GM19351 (cell line): ENCODE measurements at regions not wholly inside any gene's neighbourhood (a gene's known extent, or its start where the extent isn't known, plus 50 kb on each side); places are given as distances from the start of the nearest gene placed in this dataset.

Source experiments
- ATAC-seq: cut with Tn5 transposase; IDR thresholded peaks from one replicate; pipeline ENCODE4 v1.9.1; 2021; ENCODE audit warnings: mild to moderate bottlenecking, moderate library complexity; ENCODE audit not compliant: unreplicated experiment

DNA sequence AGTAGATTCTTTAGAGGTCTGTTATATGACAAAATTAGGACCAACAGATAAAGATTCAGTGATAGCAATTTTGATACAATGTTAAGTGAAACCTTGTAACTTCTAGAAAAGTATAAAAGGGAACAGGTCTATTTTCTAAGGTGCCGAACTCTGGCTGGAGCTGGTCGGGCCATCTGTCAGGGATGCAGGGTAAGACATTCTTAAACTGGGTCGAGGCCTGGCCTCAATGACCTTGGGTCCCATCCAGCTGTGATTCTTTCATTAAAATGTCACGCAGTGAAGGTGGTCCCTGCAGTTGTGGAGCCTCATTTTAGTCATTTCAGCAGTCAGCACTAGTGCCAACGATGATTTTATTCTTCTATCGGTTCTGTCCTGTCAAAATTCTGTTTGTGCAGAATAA lies 271.9 kb upstream of the SPRY2 start:
- no peak for ATAC-seq

DNA sequence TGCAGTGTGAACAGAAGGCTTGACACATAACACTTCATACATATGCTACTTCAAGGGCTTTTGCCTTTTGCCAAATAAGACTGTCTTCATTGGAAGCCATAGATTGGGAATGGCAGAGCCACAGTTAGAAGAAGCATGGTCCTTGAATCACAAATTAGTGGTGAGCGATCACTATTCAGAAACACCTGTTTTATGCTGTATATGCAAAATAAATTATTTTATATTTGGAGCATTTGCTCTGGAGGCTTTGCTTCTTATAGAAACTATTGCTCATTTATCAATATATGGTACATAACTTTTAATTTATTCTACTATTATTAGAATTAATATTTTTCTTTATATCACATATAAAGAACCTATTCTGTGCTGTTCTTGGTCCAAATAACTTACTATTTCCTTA lies 270.4 kb upstream of the SPRY2 start:
- ATAC-seq: no peak

DNA sequence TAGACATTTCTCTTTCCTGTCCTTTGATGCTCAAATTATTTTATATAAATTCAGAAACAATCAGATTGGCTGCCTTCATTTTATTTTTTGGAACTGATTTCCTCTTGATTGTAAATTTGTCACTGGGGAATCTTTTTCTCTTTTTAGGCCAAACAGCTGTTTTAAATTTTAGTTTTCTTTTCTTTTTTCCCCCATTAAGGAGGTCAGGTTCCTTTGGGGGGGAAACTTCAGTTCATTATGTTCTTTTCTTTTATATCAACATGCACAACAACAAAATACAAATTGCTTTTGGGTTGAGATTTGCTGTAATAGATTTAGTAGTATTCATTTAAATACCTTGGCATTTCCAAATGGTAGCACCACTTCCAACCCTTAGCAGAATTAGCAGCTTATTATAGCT lies 264.8 kb upstream of the SPRY2 start:
- no peak for ATAC-seq

DNA sequence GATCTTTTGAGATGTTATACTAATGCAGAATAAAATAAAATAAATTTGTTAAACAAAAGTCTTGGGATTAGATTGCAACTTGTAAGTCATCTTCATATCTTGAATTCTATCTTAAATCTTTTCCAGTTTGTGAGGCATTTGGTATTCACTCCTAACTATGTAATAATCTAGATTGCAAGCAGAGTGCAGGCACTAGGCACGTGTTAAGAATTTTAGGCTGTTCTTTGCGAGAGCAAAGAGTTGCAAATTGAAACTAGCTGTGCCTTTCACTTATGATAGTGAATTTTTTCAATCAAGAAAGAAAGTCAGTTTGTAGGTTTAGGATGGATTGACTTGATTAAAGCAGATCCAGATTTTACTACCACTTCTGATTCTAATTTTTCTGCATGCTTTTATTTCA lies 264.1 kb upstream of the SPRY2 start:
- ATAC-seq: no peak

DNA sequence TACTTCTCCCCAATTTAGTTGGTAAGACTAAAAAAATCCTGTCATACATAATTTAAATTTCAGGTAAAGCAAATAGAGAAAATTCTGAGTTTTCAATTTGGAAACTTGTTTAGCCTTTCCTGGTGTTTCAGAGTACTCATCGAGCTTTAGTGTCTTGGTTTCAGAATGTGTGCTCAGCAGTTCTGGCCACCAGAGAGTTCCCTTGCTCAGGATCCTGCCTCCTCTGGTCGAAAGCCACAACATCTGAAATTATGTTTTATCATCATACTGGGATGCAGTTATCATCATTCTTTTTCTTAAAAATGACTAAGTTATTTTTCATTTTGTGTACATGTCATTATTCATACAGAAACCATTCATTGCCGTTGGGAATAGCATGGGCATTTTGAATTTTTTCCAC lies 263.2 kb upstream of the SPRY2 start:
- no peak for ATAC-seq

DNA sequence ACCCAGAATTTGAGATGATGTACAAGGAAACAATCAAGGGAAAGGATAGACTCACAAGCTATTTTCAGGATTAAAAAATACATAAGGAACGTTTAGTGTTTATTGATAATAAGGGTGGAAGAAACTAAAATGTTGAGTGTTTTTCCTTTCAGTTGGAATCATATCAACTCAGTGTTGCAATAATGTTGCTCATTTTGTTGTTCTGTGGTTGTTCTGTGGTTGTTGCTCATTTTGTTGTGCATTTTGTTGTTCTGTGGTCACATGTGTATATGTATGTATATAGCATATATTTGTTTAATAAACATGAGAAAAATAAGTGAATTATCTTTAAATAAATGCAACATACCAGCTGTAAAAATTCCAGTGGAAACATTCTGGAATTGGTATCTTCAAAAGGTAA lies 262.4 kb upstream of the SPRY2 start:
- ATAC-seq: no peak

DNA sequence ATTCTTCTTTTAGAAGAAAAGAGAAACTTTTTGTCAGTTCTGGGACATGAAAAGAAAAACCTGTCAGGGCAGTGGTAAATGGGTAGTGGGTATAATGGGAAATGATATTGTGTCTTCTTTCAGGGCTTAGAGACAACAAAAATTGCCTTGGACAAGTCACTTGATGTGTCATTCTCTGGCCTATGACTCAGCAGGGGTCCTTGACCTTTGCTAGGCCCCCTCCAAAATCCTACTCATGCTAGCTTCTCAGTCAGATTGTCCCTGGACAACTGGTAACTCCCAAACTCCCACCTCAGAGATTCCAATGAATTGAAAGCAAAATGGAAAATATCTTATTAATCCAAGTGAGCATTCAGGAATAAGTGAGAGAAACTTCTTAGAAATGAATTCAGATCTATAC lies 258.8 kb upstream of the SPRY2 start:
- no peak for ATAC-seq

DNA sequence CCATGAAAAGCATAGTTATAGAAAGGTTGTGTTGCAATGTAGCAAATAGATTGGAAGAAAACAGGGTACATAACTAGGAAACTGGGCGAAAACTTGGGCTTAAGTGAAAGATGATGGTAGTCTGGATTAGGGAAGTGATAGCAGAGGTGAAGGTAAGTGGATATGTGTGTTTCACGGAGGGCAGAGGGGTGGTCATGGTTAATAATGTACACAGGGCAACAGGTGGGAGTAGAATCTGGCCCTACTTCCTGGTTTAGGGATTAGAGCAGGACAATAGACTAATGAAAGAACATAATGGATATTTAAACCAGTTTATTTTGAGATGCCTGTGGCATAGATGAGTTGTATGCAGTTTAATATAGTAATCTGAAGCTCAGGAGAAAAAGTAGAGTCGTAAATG lies 257.3 kb upstream of the SPRY2 start:
- ATAC-seq: no peak

DNA sequence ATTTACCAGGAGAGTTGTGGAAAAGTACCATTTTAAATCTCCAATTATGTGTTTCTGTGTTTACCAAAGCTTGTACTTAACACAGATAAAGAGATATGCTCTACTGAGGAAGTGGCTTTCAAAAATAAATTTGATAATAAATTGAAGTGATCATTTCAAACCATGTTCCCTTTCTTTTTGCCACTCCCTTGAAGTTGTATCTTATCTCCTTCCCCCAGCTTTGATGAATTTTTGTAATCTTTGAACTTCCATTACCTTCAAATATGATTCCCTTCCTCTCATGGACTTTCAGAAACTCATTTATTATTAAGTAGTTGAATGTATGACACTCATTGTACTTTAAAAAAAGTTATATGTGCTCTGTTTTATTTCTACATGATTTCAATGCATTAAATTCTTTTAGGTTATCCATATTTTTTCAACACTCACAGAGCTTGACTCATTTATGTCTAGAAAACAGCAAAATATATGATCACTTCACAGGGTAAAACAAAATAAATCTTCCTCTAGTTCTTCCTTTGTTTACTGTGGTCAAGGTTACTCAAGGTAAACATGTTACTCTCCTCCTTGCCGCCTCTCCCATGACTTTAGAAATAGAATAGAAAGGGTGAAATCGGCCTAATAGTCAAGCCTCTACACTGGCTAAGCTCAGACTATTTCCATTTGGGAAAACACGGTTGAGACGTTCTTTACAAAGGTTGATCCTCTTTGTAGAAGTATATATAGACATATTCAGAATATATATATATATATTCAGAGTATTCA lies 251.2 kb upstream of the SPRY2 start:
- ATAC-seq: no peak

DNA sequence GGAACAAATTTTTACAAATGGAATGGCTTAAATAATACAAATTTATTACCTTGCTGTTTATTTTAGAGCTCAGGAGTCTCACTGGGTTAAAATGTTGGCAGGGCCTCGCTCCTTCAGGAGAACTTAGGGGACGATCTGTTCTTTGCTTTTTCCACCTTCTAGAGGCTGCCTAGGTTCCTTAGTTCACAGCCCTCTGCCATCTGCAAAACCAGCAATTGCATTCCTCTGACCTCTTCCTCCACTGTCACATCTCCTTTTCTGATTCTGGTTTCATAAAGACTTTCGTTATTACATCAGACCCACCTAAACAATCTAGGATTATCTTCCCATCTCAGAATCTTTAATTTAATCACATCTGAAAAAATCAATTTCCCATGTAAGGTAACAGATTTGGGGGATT lies 249.6 kb upstream of the SPRY2 start:
- ATAC-seq: no peak

DNA sequence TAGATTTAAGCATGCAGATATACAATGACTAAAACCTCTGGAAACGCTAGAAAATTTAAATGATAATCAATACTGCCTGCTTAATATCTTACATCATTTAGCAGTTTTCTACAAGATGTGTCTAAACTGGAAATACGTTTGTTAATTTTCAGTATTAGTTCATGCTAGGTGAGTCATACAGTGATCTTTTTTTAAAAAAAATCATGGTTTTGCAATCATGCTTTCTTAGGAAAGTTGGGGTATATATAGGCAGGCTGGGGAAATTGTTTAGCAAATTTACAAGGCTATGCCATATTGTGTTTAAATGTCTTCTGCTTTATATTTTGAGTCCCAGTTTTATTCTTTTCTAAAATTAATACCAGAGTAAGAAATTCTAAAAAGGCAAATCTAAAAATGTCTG lies 245.4 kb upstream of the SPRY2 start:
- ATAC-seq: no peak

DNA sequence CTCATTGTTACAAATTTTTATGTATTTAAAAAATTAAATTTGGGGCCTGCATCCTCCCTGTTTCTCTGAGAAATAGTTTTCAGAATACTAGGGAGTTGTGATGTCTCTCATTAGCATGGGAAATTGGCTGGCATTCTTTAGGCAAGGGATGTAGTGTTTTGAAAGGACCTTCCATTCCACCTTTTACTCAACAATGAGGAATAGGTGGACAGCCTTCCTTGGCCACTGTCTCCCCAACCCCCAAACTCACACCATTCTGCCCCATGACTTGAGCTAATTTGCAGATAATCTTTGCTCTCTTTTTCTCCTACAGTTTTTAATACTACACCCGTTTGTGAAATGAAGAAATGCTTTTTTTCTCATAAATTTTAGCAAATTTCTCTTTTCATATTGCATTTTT lies 244.6 kb upstream of the SPRY2 start:
- no peak for ATAC-seq

DNA sequence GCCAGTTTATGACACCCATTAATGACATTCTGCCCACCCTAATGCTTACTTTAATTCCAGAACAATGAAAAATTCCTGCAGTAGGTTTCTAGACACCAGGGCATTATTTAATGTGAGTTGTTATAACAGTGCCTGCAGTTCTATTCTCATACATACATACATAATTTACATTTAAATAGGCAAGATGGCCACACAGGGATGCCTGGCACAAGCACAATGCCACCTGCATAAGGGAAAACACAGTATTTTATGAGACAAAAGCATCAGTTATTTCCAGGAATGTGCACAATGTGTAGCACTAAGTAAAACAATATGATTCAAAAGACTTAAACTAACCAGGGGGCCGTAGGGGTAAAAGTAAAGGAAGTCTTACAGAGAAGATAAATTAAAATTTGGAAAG lies 243.9 kb upstream of the SPRY2 start:
- no peak for ATAC-seq

DNA sequence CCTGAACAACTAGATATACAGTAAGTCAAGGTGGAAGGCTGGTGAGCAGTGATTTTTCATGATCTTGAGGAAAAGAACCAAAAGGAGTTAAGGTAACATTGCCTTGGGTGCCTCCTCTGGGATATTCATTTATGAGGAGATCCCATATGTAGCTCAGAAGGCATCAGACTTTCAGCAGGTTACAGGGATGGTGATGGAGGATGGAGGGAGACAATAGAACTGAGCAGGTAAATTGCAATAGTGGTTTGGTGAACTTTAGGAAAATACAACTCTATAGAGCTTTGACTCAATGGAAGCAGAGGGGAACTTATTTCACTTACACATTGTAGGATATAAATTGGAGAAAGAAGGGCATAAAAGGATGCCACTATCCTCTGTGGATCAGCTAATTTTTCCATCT lies 243.4 kb upstream of the SPRY2 start:
- no peak for ATAC-seq

DNA sequence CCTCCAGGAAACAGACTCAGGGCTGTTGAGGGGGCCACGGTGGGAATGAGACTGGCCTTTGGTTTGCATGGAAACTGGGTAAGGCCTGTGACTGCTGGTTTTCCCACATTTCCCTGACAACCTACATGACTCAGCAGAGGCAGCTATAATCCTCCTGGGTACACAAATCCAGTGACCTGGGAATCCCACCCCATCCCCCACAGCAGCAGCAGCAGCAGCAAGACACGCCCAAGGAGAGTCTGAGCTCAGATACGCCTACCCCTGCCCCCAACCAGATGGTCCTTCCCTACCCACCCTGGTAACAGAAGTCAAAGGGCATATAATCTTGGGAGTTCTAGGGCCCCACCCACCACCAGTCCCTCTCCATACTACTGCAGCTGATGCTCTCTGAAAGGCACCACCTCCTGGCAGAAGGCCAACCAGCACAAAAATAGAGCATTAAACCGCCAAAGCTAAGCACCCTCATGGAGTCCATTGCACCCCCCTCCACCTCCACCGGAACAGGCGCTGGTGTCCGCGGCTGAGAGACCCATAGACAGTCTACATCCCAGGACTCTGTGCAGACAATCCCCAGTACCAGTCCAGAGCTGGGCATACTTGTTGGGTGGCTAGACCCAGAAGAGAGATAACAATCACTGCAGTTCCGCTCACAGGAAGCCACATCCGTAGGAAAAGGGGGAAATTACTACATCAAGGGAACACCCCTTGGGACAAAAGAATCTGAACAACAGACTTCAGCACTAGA lies 237.2 kb upstream of the SPRY2 start:
- ATAC-seq: no peak

DNA sequence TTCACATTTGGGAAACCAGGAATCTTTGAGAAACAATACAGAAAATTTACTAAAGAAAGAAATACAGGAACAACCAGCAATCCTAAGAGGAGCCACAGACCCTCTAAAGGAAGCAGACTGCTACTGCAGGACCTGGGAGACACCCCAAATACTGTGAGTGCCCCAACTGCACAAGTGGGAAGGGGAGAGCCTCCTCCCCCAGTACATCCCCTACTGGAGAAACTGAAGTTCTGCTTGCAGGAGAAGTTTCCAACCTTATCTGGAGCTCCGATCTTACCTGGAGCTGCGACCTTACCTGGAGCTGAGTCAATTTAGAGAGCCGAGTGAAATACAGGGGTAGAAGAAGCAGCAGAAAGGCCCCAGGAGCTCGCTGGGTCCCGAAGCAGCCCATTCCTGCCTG lies 236.4 kb upstream of the SPRY2 start:
- ATAC-seq: no peak

DNA sequence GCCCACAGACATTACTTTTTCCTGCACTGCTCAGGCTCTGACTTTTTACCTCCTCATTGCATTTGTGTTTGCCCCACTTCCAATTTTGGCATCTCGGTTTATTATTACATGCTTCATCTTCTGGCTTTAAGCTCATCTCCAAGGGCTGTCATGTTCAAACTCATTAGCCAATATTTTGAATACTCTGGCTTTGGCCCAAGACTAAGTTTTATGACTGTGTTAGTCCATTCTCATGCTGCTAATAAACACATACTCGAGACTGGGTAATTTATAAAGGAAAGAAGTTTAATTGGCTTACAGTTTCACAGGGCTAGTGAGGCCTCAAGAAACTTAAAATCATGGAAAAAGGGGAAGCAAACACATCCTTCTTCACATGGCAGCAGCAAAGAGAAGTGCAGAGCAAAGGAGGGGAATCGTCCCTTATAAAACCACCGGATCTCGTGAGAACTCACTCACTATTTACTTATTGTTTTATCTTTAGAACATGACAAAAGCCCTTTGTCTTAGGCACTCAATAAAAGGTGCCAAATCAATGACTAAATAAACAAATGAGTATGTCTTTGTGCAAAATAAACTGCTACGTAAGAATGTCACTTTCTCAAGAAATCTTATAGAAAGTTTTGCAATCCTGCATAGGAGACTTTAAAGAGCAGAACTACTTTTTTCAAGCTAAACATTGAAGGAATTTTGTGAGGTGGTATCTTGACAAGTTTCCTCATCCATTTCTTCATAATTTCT lies 233.4 kb upstream of the SPRY2 start:
- ATAC-seq: no peak

DNA sequence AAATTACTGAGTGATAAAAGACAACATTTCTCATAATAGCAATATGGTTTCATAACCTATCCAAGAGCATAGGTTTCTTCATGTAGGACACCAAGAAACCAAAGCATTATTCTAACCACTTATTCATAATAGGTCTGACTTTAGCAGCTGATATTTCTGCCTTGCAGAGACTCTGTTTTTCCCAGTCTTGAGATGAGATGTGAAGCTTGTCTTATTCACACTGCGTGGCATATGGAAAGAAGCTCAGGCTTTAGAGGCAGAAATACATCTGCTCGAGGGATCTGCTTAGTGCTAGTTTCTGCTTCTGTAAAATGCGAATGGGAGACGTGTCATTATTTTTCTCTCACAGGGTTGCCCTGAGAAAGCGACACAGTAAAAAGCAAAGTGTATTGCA lies 232.0 kb upstream of the SPRY2 start:
- ATAC-seq: no peak

DNA sequence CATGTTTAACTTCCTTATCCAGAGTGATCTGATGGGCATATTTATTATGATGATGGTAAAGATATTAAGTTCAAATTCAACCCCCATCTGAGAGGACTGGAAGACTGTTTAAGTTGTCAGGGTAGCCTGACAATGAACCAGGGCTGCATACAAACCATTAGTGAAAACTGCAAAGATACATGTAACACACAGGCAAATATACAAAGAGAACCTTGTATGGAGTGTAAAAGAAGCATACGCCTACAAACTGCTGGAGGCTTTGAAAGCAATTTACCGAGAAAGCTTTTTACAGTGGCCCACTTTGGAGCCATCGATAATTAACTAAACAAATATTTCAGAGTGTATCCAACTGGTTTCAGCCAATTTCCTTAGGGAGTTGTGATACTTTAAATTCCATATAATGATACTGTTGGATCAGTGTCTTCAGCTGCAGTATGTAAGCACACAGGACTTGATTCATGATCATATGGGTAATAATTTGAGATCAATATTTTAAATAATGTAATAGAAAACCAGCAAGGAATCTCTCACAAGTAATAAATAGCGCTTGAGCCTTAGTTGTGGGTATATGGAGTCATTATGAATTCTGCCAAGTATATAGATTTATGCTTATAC lies 231.5 kb upstream of the SPRY2 start:
- no peak for ATAC-seq

DNA sequence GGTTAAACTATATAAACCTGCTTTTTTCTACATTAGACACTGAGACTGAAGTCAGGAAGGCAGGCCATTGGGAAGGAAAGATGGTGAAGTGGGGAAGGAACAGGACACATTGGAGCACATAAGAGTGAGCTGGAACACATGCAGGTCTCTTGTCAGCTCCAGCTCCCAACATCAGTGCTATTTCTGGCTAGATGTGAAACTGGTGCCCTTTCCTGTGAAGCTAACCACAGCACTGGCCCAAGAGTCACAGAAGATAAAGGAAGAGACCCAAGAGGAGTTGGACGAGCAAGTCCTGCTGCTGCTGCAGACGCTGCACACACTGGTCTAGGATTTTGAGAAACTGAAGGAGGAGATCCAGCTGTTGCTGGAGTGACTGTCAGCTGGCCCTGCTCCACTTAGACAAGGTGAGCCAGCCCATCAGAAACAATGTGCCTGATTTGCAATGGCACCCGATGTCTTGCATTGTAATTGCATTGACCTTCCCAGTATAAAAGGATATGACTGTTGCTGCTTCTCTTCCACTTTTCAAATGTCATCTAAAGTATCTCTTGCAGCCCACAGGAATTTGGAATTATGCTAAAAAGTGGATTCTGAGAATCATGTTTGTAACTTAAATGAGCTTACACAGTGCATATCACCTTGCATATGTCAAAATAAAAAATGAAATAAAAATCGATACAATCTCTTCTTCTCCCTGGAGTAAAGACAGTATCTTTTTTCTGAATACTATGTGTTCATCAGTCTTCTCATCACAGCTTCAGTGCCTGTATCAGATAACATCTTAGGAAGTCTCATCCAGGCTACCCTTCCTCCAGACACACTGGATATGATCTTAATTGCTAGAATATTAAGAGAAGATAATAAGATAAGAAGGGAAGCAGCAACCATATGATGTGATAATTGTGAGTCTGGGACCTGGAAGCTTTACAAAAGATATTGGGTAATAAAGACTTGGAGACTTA lies 230.7 kb upstream of the SPRY2 start:
- no peak for ATAC-seq
